Fibroblast of villous mesenchyme (primary cell): ENCODE measurements at regions not wholly inside any gene's neighbourhood (a gene's known extent, or its start where the extent isn't known, plus 50 kb on each side); places are given as distances from the start of the nearest gene placed in this dataset.
A peak's percentile ranks its signal among the peaks of the same experiment; 100 is the strongest.

Experiments used
- DNase-seq: peaks from one replicate; pipeline ENCODE4 v3.0.0-alpha.2; 2010; ENCODE audit warnings: low read depth
- H3K4me3 ChIP-seq: 2 replicates; pipeline ENCODE4 v1.5.1; 2011; ENCODE audit warnings: low read depth, mild to moderate bottlenecking, low read length
- CTCF ChIP-seq: IDR thresholded peaks from 2 replicates; pipeline ENCODE4 v1.5.1; 2012; ENCODE audit warnings: low read depth, mild to moderate bottlenecking, low read length; ENCODE audit not compliant: insufficient read depth

GRCh38 chr4:53863158-53863557 lies 201.2 kb downstream of the CHIC2 start:
- no peak overlapping the region for H3K4me3 ChIP-seq
- TF ChIP-seq CTCF, result no peak
- DNase-seq, result peak; percentile 44

GRCh38 chr4:53861856-53862610 lies 202.4 kb downstream of the CHIC2 start:
- peak; percentile 93 for DNase-seq
- TF ChIP-seq CTCF, result no peak
- H3K4me3 ChIP-seq, result no peak overlapping the region

- no peak for DNase-seq
Measured at GRCh38 chr4:53859305-53859704, 205.1 kb downstream of the CHIC2 start.

GRCh38 chr4:53858744-53859143 lies 205.7 kb downstream of the CHIC2 start:
- no peak for DNase-seq
- H3K4me3 ChIP-seq, result no peak overlapping the region
- TF ChIP-seq CTCF, result no peak

More at GRCh38 chr4:53859305-53859704, 205.1 kb downstream of the CHIC2 start:
- H3K4me3 ChIP-seq, result no peak overlapping the region
- TF ChIP-seq CTCF, result no peak

- no peak overlapping the region for H3K4me3 ChIP-seq
- no peak for TF ChIP-seq CTCF
- peak; percentile 38 for DNase-seq
Measured at GRCh38 chr4:53855581-53856250, 208.7 kb downstream of the CHIC2 start.

GRCh38 chr4:53854991-53855568 lies 209.3 kb downstream of the CHIC2 start:
- no peak for DNase-seq
- no peak for TF ChIP-seq CTCF
- no peak overlapping the region for H3K4me3 ChIP-seq
